ENCODE measurements at regions not wholly inside any gene's neighbourhood (a gene's known extent, or its start where the extent isn't known, plus 50 kb on each side); places are given as distances from the start of the nearest gene placed in this dataset.

DNA sequence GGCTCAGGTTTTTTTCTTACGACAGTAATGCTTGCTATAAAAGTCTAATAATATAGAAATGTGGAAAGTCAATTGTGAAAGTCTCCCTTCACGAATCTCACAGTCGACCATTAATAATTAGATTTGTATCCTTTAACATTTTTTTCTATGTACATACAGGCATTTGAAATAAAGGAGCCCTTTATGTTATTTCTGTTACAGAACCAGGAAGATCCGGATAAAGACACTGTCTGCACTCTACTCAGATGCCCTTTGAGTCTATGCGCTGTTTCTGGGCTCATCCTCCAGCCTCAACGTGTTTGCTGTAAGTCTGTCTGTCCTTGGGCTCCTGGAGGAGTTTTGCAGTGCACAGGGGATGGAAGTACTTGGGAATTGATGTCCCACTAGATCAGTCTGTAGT is 212.2 kb upstream of the ATP2B1 start:
- no peak overlapping the region for H3K27ac ChIP-seq (ENCODE audit: insufficient read depth, low read depth, low read length)
- no peaks in the 10 kb centered on the region for H3K79me2 ChIP-seq (ENCODE audit: control insufficient read depth, insufficient read depth, low read length)
- BruUV-seq (replicated peaks) = no TSS peak
- H3K36me3 ChIP-seq (ENCODE audit: control insufficient read depth in 2 of 2, extremely low read depth in 1 of 2, insufficient read depth in 2 of 2, low read length in 2 of 2) = no peaks in the 10 kb centered on the region
- POLR2A ChIA-PET = no interaction called here
- no peaks in the 10 kb centered on the region for H3K9me3 ChIP-seq (replicated peaks; ENCODE audit: control insufficient read depth, insufficient read depth, low read length)
- intact Hi-C loops (cut with micrococcal nuclease) = no loop called here
- no peaks in the 10 kb centered on the region for H3K27me3 ChIP-seq (ENCODE audit: control insufficient read depth in 2 of 2, insufficient read depth in 2 of 2, low read length in 2 of 2)
- no peak overlapping the region for H3K9ac ChIP-seq (replicated peaks; ENCODE audit: extremely low read depth, insufficient read depth, low read length)
- TF ChIP-seq JUN (IDR thresholded peaks at IDR 0.05; ENCODE audit: borderline replicate concordance, insufficient read depth, insufficient read length, low read depth) (no peak), EZH2 (IDR thresholded peaks at IDR 0.05; ENCODE audit: borderline replicate concordance, low read depth, low read length, severe bottlenecking) (no peak), POLR2AphosphoS5 (IDR thresholded peaks at IDR 0.05; ENCODE audit: insufficient read depth, low read depth, low read length) (no peak), FOS (IDR thresholded peaks at IDR 0.05; ENCODE audit: borderline replicate concordance, insufficient read depth, low read length) (no peak), POLR2A (IDR thresholded peaks at IDR 0.05; ENCODE audit: low read depth, low read length) (no peak), CTCF (IDR thresholded peaks at IDR 0.05; ENCODE audit: extremely low read depth in 1 of 2, insufficient read depth in 1 of 2, low read depth in 1 of 2, low read length in 2 of 2) (no peak), GATA2 (IDR thresholded peaks at IDR 0.05; ENCODE audit: insufficient read depth, insufficient read length, low read depth, low read length) (no peak), MYC (IDR thresholded peaks at IDR 0.05; ENCODE audit: low read depth, low read length) (no peak)
- TF ChIP-seq, protein P1, sequence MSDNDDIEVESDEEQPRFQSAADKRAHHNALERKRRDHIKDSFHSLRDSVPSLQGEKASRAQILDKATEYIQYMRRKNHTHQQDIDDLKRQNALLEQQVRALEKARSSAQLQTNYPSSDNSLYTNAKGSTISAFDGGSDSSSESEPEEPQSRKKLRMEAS (IDR thresholded peaks at IDR 0.05; ENCODE audit: insufficient read depth, insufficient read length) = no peak
- H4K20me1 ChIP-seq (replicated peaks; ENCODE audit: control insufficient read depth, extremely low read depth, insufficient read depth, low read length) = no peaks in the 10 kb centered on the region
- FAIRE-seq (no peak), DNase-seq (ENCODE audit: low read depth, low spot score) (no peak)
- CTCF ChIA-PET = no interaction called here
- H3K4me1 ChIP-seq (ENCODE audit: control insufficient read depth, extremely low read depth, insufficient read depth, low read length) = no peaks in the 10 kb centered on the region
- no peak overlapping the region for H3K4me3 ChIP-seq (replicated peaks in 1 of 3; ENCODE audit: insufficient read depth in 1 of 3, low read depth in 1 of 3, low read length in 3 of 3)
- H2AFZ ChIP-seq (ENCODE audit: low read depth, low read length) = no peak overlapping the region
- H3K9me1 ChIP-seq (replicated peaks; ENCODE audit: control insufficient read depth, extremely low read depth, insufficient read depth, low read length) = no peaks in the 10 kb centered on the region
- no peak overlapping the region for H3K4me2 ChIP-seq (ENCODE audit: insufficient read depth, low read length)
- dilution Hi-C loops (cut with MboI; ENCODE audit: extremely low pct_ligation_motif_present, low sequenced_read_pairs) = no loop called here
